NCI-H2171 treated with DMSO at 0.1 percent for 48 hours (cell line): ENCODE measurements at regions not wholly inside any gene's neighbourhood (a gene's known extent, or its start where the extent isn't known, plus 50 kb on each side); places are given as distances from the start of the nearest gene placed in this dataset.
A peak's percentile ranks its signal among the peaks of the same experiment; 100 is the strongest.

Experiments
- DNase-seq: peaks from one replicate; lab custom pipeline; 2025; lab: John Stamatoyannopoulos, UW

DNA sequence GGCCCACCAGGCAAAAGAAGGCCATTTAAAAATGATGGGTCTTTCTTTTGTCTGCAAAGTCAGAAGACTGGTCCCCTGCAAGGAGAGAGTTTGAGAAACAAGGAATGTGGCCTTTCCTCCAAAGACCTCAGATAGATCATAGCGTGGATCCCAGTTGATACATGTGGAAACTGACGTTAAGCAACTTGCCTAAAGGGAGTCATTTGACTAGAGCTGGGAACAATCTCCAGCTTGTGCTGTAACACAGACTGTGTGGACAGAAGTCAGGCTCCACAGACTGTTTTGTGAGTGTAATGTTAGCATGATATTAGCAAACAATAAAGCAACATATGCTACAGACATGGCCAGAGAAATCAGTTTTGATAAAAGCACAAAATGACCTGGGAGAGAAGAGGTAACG is 140.4 kb upstream of the CITED2 start:
- no peak for DNase-seq

GRCh38 chr6:139510040-139510790 is 135.8 kb upstream of the CITED2 start:
- peak; percentile 46 for DNase-seq

- DNase-seq = no peak
Observed at GRCh38 chr6:139509167-139509566, 134.7 kb upstream of the CITED2 start.

GRCh38 chr6:139508576-139508975 is 134.1 kb upstream of the CITED2 start:
- no peak for DNase-seq

DNA sequence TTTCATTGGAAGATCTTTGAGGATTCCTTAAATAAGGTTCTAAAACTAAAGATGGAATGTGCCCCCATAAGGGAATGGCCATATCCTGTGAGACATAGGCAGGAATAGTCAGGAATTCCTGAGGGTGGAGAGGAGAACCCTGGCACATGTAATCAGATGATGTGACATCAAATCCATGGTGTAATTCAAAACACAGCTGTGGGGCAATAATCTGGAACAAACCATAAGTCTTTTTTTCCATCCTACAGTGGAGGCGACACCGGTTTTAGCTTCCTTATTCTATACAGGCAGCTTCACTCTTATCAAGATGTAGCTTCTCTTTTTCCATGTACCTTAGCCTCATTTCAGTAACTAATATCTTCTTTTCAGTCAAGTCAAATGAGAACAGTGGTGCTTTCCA is 133.6 kb upstream of the CITED2 start:
- no peak for DNase-seq

DNA sequence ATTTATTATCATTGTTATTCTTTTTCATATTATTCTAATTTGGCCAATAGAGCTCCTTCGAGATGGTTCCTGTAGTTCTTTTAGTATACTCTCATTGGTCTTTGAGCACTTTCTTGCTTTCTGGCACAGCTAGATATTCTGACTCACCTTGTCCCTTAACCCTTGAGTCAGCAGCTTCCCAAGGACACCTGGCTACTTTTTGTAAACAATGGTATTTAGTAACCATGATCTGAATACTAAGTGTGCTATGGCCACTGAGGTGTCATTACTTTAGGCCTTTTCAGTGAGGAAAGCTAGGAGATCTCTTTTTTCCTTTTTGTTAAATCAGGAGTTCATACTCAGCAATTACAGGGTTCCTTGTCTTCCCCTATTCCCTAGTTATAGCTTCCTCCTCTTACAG is 126.5 kb upstream of the CITED2 start:
- DNase-seq = no peak

- DNase-seq = no peak
Observed at GRCh38 chr6:139498715-139499114, 124.3 kb upstream of the CITED2 start.

- no peak for DNase-seq
Observed at GRCh38 chr6:139497345-139497961, 123.0 kb upstream of the CITED2 start.

DNA sequence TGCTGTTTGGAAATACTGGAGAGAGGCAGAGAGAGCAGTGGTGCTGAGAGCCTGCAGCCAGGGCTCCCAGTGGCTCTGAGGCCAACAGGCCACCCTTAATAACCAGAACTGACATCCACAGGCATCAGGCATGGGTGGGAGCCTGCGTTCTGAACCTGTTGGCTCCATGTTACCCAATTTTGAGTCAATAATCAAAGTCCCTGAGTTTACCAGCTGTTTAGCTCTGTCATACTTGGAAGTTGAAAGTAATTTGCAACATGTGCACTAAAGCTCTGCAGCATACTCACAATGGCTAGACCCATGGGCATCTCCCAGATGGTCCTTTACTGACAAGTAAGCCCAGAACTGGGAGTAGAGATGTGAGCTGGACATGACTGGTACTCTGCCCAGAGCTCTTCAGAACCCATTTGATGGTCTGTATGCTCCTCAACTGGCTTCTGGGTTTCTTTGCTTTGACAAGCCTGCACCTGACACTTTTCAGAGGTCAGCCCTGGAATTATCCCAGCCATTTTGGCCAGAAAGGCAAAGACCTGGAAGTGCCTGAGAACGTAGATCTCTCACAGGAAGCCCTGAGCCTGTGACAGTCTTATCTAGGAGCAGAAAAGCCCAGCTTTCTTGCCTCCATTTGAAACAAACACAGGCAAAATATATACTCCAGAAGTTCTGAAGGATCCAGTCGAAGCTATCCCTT is 122.4 kb upstream of the CITED2 start:
- DNase-seq = no peak

- no peak for DNase-seq
Observed at GRCh38 chr6:139494376-139494990, 120.0 kb upstream of the CITED2 start.

DNA sequence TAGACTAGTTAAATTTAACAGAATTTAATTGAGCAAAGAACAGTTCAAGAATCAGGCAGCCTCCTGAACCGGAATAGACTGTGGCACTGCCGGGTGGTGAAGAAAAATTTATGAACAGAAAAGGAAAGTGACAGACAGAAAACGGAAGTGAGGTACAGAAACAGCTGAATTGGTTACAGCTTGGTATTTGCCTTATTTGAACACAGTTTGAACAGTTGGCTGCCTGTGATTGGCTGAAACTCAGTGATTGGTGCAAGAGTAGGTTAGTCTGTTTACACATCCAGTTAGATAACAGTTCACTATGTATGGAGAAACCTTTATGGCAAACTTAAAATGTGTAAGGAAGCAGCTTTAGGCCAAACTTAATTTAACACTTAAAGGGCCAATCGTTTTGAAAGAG is 116.0 kb upstream of the CITED2 start:
- no peak for DNase-seq

DNA sequence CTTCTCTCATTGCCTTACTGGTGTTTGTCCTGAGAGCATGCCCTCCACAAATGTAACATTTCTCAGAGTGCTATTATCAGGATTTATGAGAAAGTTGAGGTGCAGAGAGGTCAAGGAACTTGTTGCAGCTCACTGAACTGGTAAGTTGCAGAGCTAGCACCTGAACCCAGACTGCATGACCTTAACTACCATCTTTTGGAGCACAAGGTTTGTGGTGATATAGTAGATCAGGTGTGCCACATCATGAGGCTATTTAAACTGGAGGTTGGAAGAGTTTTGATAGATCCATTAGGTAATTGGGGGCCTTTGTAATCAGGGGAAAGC is 112.0 kb upstream of the CITED2 start:
- no peak for DNase-seq

DNA sequence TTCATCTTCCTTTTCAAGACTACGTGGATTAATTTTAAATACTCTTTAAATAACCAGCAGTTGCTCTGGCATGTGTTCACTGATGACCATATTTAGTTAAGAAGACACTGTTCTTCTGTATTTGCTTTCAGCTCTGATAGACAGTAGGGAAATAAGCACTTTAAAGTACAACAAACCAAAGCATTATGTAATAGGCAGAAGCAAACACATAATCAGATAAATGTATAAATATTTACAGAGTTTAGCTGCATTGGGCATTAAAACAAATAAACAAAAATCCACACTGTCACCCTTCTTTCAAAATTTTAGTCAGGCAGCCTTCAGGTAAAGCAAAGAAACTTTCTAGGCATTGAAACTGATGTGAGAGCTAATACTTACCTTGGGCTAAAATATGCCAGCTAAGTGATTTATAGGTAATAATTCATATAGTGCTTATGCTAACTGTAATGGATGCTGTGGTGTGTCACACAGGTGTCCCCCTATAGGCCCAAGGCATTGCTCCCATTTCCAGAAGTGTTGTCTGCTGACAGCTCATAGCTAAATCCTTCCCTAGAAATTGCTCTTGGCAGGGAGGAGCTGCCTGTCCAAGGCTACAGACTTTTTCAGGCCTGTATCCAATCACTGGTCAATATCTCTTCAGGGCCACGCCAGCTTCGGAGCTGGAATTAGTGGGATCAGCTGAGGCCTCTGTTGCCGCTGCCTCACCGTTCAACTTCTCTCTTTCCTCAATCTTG is 111.5 kb upstream of the CITED2 start:
- DNase-seq = no peak

GRCh38 chr6:139485185-139485584 is 110.7 kb upstream of the CITED2 start:
- DNase-seq = no peak

- DNase-seq = no peak
Observed at GRCh38 chr6:139483079-139483478, 108.6 kb upstream of the CITED2 start.

GRCh38 chr6:139482287-139482686 is 107.8 kb upstream of the CITED2 start:
- DNase-seq = peak; percentile 86

DNA sequence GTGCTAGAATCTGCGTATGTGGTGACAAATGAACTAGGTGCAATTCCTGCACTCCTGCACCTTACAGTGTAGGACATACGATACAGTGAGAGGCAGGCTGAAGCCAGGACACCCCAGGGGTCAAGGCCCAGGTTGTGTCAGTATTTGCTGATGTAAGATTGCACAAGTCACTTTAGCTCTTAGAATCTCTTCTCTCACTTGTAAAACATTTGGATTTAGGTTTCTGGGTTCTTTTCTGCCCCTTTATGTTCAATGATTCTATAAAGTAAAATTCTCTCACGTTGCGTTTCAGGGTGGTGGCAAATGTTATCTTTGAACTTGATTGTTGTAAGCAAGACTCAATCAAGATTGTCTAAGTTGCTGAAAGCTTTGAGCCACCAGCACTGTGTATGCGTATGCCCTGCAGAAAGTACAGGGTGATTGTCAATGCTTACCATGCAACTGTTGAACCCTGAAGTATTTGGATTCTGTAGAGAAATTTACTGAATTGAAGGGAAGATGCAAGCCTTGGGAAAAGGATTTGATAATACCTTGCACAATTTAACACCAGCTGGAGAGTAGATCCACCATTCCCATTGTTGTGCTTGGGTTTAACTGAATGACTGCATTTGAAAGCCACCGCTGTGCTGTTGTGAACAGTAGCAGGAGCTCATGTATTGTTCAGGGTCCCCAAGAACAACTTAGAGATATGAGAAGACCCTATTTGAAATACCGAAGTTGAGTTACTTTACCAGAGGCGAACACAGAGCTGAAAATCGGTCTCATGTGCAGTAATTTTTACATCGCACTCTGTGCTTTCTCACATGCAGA is 106.1 kb upstream of the CITED2 start:
- DNase-seq = no peak

DNA sequence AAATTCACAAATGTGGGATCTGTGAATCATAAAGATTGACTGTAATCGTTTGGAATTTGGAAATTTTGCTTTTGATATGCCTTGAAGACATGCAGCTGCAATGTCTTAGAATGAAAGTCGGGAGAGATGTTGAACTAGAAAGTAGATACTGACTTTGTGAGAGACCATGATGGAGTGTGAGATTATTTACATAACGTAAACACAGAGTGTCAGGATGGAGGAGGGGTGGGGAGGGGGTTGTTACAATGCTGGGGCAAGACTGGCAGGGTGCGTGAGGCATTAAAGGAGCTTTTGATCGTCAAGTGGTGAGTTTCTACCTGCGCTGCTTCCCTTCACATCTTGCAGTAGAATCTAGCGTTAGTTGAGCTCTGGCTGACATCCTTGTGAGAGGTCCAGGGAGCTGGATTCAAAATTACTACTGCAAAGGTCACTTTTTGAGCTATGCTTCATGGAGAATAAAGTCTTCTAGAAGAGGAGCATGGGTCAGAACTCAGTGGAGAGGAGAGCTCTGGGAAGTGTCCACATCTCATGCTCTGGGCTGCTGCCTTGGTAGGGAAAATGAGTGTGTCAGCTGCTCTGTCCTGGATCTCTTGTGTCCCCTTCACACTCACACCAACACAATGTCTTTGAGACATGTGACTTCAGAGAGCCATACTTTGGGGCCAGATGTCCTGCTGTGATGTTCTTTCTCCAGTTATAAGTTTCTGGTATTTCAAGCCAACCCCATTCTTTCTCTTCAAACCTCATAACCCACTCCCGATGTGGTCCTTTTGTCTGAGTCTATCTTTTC is 105.2 kb upstream of the CITED2 start:
- no peak for DNase-seq

- DNase-seq = no peak
Observed at GRCh38 chr6:139475646-139476045, 101.2 kb upstream of the CITED2 start.

- DNase-seq = no peak
Observed at GRCh38 chr6:139475241-139475640, 100.8 kb upstream of the CITED2 start.
